ENCODE measurements at regions not wholly inside any gene's neighbourhood (a gene's known extent, or its start where the extent isn't known, plus 50 kb on each side); places are given as distances from the start of the nearest gene placed in this dataset.

GRCh38 chr18:60134806-60135205, 235.0 kb downstream of the PMAIP1 start:
- DNase-seq (ENCODE audit: low spot score), result no peak

DNA sequence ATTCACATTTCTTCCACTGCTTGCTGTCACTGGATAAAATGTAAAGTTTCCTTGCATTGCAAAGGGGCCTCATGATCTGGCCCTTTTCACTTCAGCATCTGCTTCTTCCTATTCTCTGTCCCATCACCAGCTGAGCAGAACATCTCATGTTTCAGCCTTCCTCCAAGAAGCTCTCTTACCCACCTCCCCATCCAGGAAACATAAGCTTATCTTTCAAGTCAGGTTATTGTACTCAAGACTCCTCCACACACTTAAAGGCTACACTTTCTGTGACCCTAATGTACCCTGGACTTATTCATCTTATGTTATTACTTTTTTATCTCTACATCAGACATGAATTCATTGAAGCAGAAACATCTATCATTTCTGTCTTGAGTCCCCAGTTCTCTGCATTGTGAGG, 230.5 kb downstream of the PMAIP1 start:
- DNase-seq (ENCODE audit: low spot score), result no peak

- DNase-seq (ENCODE audit: low spot score), result no peak
These were observed 223.2 kb downstream of the PMAIP1 start for GRCh38 chr18:60123031-60123430.

DNA sequence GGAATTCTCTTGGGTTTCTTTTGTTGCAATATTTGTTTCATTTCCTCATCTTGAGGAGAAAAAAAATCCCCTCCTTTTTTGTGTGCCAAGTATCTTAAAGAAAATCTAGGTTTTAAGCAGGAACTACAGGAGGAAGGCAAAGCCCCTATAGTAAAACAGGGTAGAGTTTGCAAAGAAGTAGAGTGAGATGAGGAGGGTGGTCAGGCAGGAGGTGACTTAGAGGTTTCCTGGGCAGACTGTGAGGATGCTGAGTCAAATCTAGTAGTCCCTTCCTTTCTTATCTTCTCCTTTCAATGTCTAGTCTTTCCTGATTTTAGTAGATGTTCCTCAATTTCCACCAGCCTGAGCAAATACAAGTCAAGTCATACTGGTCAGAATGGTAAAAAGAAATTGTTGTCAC, 222.5 kb downstream of the PMAIP1 start:
- DNase-seq (ENCODE audit: low spot score), result no peak

DNA sequence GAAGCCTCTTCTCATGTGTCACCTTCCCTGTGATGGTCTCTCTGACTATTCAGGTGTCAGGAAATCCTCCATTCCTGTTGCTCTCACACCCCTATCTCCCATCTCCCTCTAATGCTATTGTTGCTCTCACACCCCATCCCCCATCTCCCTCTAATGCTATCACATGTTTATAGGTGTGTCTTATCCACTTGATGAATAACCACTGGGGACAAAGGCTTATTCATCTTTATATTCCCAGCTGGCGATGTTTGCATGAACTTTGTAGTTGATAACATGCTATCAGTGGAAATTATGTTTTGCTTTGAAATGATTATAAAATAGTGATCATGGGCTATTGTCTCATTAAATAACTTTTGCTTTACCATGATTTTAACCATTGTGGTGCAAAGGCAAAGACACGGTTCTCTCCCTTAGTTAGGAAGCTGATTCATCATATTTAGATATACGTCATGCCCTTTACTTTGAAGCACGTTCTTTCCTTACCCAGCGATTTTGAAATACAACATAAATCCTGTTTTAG, 220.5 kb downstream of the PMAIP1 start:
- no peak for DNase-seq (ENCODE audit: low spot score)

DNA sequence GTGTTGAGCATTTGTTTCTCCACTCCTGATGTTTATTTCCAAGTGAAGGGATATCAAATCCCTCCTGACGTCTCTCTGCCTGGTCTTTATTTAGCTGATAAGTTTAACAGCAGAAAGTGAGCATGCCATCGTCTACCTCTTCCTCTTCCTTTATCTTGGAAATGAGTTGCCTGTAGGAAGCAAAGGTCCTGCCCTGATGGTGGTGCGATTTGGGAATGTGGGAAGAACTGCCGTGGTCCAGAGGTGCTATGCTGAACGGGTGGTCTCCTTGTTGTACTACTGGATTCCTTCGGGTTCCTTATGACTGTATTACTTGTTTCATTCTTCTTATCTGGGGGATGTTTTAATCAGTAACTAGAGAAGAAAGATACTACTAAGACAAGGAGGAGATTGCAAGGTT, 217.5 kb downstream of the PMAIP1 start:
- no peak for DNase-seq (ENCODE audit: low spot score)

DNA sequence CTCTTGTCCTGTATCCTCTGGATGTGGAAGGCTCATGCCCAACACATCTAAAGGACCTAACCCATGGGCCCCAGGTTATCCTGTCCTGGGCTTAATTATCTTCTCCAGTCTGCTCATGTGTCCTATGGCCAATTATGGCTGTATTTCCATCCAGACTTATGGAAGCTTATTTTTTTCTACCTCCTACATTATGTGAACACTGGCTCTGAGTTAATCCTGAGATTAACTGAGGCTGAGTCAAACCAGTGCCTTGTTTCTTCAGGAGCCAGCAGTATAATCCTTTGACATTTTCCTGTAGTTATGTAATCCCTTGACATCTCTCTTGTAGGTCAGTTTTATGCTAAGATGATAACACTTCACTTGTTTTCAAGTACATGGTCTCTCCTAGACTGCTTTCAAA, 213.6 kb downstream of the PMAIP1 start:
- no peak for DNase-seq (ENCODE audit: low spot score)

- no peak for DNase-seq (ENCODE audit: low spot score)
These were observed 212.6 kb downstream of the PMAIP1 start for GRCh38 chr18:60112369-60112768.

DNA sequence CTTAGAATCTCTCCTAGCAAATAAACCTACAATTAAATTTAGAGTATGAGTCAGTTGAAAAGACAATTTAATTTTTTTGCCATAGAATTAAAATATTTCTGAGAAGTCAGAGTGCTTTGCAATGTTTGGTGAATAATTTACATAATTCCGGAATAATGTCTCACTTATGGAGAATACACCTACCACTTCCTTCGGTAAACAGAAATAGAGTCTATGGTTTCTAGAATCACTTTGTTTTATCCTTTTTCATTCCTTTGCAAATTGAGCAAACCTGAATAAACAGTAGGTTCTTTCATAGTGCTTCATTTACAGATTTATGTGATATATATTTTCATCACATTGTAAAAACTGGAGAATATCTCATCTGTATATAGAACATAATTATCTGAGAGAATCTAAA, 211.7 kb downstream of the PMAIP1 start:
- DNase-seq (ENCODE audit: low spot score), result no peak

DNA sequence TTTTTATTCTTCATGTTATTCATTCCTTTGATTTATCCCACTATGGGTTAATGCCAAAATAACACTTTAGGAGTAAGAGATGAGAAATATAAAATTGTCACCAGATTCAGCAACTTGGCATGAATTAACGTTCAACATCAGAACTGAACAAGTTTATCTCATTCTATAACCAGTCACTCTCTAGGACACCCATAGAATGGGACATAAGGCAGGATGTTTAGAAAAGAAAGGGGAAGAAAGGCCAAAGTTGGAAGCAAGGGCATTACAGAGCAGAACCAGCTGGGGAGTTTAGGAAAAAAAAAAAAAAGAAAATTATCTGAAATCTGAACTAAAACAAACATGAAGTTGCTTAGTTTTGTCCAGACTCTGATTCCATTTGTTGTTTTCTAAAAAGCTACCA, 211.0 kb downstream of the PMAIP1 start:
- no peak for DNase-seq (ENCODE audit: low spot score)

GRCh38 chr18:60100778-60101177, 201.0 kb downstream of the PMAIP1 start:
- DNase-seq (ENCODE audit: low spot score), result no peak

- DNase-seq (ENCODE audit: low spot score), result no peak
These were observed 199.9 kb downstream of the PMAIP1 start for GRCh38 chr18:60099709-60100108.

- DNase-seq (ENCODE audit: low spot score), result no peak
These were observed 196.6 kb downstream of the PMAIP1 start for GRCh38 chr18:60096428-60096827.

GRCh38 chr18:60092073-60092472, 192.3 kb downstream of the PMAIP1 start:
- no peak for DNase-seq (ENCODE audit: low spot score)

DNA sequence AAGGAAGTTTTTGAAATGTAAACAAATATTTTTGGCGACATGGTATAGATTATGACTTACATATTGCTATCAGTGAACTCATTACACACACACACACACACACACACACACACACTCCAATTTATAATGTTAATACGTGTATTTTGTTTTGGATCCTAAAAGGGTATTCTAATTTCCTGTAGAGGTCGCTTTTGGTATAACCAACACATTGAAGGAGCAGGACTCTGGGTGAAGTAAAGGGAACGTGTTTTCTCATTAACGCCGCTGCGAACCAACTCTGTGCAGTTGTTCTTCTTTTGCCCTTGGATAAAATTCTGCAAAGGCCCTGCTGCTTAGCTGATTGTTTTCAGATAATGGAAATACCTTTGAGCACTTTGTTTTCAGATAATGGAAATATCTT, 190.4 kb downstream of the PMAIP1 start:
- DNase-seq (ENCODE audit: low spot score), result no peak

DNA sequence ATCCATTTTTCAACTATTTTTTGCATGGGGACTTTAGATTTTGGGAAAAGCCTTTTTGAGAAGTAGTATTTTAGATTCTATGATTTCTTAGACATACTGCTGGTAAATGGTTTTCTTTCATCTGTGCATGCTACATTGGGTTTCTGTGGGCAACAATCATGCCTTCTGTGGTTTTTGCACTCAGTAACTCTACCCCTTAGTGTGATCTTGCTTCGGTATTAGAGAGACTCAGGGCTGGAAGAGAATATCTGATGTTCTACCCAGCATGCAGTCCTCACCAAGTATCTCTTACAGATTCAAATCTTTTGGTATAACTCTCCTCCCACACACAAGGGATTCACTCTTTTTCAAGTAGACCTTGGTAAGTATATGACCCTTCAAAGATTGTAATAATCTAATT, 183.0 kb downstream of the PMAIP1 start:
- no peak for DNase-seq (ENCODE audit: low spot score)

GRCh38 chr18:60082282-60082681, 182.5 kb downstream of the PMAIP1 start:
- no peak for DNase-seq (ENCODE audit: low spot score)

GRCh38 chr18:60075477-60075876, 175.7 kb downstream of the PMAIP1 start:
- no peak for DNase-seq (ENCODE audit: low spot score)

- DNase-seq (ENCODE audit: low spot score), result no peak
These were observed 170.8 kb downstream of the PMAIP1 start for GRCh38 chr18:60070631-60071030.

GRCh38 chr18:60069145-60069544, 169.3 kb downstream of the PMAIP1 start:
- DNase-seq (ENCODE audit: low spot score), result no peak

- no peak for DNase-seq (ENCODE audit: low spot score)
These were observed 167.8 kb downstream of the PMAIP1 start for GRCh38 chr18:60067426-60068210.

DNA sequence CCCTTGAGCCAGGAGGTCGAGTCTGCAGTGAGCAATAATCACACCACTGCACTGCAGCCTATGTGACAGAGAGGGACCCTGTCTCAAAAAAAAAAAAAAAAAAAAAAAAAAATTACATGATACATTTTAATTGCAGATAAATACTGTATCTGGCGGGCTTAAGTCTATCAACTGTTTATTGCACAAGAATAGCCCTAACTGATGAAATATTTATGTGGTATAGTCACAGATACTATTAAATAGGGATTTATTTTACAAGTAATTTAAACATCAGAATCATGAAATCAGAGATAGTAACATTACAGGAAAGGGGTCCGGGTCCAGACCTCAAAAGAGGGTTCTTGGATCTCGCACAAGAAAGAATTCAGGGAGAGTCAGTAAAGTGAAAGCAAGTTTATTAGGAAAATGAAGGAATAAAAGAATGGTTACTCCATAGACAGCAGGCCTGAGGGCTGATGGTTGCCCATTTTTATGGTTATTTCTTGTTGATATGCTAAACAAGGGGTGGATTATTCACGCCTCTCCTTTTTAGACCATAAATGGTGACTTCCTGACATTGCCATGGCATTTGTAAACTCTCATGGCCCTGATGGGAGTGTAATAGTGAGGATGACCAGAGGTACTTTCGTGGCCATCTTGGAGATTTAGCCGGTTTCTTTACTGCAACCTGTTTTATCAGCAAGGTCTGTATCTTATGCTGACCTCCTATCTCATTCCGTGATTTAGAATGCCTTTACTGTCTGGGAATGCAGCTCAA, 166.6 kb downstream of the PMAIP1 start:
- DNase-seq (ENCODE audit: low spot score), result no peak

GRCh38 chr18:60064271-60064670, 164.5 kb downstream of the PMAIP1 start:
- no peak for DNase-seq (ENCODE audit: low spot score)
